GM08714 (cell line): ENCODE measurements at regions not wholly inside any gene's neighbourhood (a gene's known extent, or its start where the extent isn't known, plus 50 kb on each side); places are given as distances from the start of the nearest gene placed in this dataset.
"Not testable (repeated sequence)": the region's sequence is repeated elsewhere in the genome, so short reads cannot be mapped to it uniquely, and the experiment has no call there.

ENCODE experiments used
- H3K4me3 ChIP-seq: fragments of 200-500 bp; sonication (Bioruptor generic); 2 replicates; pipeline ENCODE4 v1.5.1; 2014; ENCODE audit warnings: mild to moderate bottlenecking, low read length, inconsistent platforms
- ZNF274 ChIP-seq: IDR thresholded peaks from 2 replicates; pipeline ENCODE4 v1.6.1; 2012; ENCODE audit warnings: mild to moderate bottlenecking, low read depth, low read length

DNA sequence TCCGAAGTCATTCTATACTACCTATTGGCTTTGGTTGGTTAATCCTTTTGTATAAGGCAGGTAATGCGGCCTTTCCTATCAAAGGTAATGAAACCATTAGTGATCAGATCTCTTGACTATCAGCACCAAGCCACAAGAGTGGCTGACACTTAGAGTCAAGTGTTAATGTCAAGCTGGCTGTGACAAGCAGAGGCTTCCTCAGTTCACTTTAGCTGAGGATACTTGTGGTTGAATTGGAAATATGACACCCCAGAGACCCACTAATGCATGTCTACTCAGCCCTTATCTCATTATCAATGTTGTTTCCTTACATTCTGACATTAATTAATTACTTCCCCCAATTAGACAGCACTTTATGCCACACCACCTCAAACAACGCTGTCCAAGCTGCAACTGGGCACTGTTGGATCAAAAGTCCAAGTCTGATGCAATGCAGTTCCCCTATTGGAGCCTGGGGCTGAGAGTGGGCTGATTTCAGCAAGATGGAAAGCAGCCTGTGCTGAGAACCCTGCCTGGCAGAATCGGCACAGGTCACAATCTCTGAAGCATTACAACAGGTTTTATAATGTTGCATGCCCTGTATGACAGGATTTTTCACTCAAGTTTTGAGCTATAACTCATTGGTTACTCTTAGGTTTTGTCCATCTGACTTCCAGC is 273.5 kb downstream of the COL12A1 start:
- no peak for TF ChIP-seq ZNF274
- H3K4me3 ChIP-seq, result no peak overlapping the region

DNA sequence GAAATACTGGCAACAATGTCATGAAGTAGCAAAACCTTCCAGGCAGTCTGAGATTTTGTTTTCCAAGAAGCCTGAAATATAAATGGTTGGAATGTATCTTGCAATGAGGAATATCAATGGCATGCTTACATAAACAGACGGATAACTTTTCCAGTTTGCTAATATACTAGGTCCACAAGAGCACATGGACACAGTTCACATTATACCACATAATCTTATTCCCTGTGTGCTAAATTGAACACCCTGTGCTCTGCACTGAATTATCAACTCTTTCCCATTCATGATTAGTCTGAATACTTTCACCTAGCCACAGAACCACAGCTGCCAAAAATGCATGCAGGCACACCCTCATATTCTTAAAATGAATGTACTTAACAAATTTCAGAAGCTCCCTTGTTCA is 274.3 kb downstream of the COL12A1 start:
- H3K4me3 ChIP-seq, result no peak overlapping the region
- no peak for TF ChIP-seq ZNF274

DNA sequence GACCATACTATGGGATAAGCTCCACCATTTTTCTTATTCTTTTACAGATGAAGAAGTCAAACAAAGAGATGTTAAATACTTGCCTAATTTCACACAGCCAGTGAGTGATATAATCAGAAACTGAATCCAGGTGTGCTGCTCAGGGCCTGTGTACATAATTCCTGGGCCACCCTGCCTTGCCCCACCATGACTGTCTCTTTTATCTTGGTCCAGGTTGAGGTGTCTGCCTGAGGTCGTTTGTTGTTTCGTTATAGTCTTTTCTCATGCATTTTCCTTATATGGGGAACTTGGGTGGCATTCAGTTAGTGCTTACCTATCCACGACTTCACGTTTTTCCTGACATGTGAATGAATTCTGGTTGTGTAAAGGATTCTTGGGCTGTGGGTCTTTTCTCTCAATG is 277.6 kb downstream of the COL12A1 start:
- no peak overlapping the region for H3K4me3 ChIP-seq
- TF ChIP-seq ZNF274, result no peak

DNA sequence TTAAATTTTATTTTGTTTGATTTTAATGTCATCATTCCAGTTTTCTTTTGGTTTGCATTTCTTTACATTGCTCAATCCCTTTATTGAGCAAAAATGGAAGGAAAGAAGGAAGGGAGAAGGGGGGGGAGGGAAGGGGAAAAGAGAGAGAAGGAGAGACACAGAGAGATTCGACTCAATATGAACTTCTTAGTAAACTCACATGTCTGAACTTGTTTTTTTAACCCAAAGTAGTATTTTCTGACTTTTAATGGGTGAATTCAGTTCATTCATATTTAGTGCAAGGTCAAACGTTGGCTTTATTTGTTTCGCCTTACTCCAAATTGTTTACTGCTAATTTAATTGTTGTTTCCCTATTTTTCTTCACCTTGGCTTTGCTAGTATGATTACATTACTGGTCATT is 278.6 kb downstream of the COL12A1 start:
- no peak for TF ChIP-seq ZNF274
- no peak overlapping the region for H3K4me3 ChIP-seq

DNA sequence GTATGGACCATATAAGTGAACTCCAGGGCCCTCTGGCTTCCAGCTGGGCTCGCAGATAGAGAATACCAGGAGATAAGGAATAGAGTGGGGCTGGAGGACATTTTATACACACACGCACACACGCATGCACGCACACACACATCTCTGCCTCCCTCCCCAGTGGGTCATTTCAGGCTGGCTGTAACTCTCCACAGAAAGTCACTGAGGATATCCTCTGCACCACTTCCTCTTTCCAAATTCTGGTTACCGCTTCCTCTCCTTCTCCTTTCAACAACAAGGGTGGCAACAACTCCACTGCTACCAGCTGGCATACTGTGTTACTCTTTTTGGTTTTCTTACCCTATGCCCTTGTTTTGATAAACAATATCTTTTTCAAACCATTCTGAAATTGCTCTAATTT is 280.2 kb downstream of the COL12A1 start:
- TF ChIP-seq ZNF274, result no peak
- H3K4me3 ChIP-seq, result no peak overlapping the region

DNA sequence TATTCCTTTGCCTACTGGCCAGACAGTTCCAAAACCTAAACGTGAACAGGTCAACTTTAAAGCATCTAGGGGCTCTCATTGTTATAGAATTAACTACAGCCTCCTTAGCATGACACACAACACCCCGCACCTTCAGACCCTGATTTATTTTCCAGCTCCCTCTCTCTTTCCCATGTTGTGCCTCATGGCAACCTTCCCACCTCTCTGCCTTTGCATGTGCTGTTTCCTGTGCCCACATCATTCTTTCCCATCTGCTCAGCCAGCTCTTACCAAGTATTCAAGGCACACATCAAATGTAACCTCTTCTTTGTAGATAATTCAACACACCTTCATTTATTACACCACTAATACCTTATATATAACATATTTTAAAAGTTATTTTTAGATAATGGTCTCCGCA is 291.0 kb downstream of the COL12A1 start:
- no peak for TF ChIP-seq ZNF274
- H3K4me3 ChIP-seq, result no peak overlapping the region

DNA sequence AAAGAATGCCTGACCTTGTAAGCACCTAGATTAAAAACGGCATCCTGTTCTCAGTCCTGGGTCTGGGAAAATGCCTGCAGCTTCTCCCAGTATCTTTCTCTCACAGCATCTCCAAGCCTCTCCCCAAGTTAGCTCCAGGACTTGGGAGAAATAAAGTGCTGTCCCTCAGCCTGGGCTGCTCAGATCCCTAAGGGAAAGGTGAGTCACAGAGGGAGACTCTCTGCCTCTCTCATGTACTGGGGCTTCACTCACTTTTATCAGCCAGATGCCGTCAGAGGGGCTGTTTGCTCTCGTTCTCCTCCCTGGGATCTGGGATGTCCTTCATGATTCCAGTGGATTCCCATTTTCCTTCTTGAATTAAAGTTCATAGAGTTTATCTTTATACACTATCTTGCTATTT is 293.6 kb downstream of the COL12A1 start:
- TF ChIP-seq ZNF274, result no peak
- no peak overlapping the region for H3K4me3 ChIP-seq

DNA sequence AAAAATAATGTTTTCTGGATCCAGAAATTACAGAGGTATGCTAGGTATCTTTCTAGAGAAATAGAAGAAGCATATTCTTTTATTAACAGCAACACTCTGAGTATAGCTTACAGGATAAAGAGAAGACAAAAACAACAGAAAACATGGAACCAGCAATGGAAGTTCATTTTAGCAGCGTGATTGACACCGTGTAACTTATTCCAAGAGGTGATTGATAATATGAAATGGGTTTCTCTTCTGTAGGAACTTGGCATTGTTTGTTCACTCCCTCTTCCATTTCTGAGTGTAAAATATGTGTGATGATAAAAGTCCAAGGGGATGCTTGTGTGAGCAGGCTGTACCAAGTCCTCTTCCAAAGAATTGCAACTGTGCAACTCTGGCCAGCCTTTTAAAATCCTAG is 303.0 kb downstream of the COL12A1 start:
- H3K4me3 ChIP-seq, result no peak overlapping the region
- TF ChIP-seq ZNF274, result no peak

DNA sequence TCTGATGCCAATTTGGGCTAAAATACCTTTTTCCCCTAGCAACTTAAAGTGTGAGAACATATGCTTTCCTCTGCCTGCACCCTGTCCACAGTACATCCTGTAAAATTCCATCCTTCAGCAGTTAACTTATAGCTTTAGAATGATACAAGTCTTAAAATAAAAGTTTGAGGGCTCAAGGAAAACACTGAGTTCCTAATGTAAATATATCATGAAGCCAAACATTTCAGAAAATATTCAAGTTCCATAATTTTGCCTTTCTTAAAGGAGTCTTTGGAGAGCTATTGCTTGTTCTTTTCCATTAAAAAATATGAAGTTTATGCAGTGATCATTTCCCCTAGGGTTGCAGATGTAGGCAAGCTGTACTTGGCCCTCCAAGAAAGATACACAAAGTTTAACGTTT is 303.8 kb downstream of the COL12A1 start:
- no peak overlapping the region for H3K4me3 ChIP-seq
- no peak for TF ChIP-seq ZNF274

DNA sequence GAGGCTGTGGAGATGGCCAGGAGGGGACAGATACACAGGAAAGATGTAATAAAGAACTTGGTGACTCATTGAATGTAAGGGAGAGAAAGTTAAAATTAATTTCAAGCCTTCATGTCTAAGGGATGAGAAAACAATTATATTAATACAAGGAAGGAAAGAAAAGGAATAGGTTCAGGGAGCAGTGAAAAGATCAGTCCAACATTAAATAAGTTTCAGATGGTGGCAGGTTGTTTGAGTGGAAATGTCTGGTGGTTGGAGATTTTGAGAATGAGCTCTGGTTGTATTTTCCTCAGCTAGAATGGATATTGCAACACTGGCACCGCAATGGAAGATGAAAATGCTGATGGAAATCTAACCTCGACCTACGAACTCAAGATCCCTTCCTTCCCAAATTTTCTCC is 304.3 kb downstream of the COL12A1 start:
- H3K4me3 ChIP-seq, result no peak overlapping the region
- no peak for TF ChIP-seq ZNF274

DNA sequence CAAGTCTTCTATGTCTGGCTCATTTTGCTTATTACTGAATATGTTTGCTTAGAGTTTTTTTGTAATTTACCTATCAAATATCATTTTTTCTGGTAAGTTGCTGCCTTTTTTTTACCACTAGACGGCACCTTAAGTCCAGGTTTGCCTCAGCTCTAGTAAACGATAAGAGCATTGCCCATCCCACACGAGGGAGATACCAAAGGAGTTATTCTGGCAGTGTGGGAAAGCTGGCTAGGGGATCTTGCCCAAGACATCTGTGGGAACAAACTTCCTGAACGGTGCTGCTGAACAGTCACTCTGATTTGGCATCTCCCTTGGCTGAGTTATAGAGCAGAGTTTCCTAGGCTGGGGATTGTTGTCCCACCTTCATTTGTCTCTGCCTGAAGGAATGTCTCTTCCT is 306.4 kb downstream of the COL12A1 start:
- H3K4me3 ChIP-seq, result no peak overlapping the region
- TF ChIP-seq ZNF274, result no peak

DNA sequence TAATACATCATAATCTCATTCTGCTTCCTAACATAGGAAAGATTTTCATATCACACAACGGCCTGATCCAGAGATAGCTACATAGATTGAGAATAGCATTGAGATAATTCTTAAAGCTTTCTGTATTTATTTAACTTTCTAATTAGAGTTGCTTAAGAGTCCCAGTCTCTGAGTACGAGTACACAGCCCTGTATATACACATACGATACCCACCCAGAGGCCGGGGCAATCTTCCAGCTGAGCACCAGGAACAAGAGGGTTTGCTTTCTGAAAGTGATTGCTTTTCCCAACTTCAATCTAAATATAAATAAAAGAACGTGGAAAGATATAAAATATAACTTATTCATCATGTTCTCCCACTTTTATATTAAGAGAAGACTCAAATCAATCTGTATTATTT is 313.8 kb downstream of the COL12A1 start:
- no peak overlapping the region for H3K4me3 ChIP-seq
- TF ChIP-seq ZNF274, result no peak

DNA sequence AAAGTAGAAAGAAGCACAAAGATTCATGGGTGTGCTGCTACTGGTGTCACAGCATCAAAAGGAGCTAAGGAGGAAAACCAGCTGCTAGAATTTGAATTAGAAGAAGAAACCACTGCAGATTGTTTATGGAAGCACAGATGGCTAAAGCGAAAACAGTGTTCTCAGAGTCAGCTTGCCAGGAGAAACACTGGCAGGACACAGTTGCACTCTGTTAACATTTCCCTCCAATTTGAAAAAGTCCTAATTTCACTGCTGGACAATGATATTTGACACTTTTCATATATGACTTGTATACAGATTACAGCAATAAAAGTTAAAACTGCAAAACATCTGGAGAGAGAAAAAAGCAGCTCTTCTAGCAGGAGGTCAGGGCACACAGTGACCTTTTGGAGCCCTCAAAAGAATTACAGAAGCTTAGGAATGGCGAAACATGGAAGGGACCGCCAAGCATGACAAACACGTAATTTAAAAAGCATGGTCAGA is 314.5 kb downstream of the COL12A1 start:
- no peak overlapping the region for H3K4me3 ChIP-seq
- no peak for TF ChIP-seq ZNF274

DNA sequence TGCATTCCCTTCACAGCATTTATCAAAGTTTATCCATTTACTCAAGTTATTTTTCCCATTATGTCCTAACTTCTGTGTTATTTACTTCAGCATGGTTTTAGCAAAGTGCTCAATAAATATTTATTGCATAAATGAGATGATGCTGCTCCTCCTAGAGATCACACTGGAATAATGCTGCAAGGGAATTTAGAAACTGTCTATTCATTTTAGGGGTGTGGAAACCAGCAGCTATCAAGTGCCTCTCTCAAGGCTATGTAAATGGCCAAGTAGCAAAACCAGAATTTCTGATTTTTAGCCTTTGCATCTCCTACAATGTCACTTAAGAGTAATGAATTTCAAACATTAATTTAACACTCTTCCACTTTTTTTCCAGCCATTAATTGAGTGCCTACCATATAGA is 316.2 kb downstream of the COL12A1 start:
- no peak for TF ChIP-seq ZNF274

DNA sequence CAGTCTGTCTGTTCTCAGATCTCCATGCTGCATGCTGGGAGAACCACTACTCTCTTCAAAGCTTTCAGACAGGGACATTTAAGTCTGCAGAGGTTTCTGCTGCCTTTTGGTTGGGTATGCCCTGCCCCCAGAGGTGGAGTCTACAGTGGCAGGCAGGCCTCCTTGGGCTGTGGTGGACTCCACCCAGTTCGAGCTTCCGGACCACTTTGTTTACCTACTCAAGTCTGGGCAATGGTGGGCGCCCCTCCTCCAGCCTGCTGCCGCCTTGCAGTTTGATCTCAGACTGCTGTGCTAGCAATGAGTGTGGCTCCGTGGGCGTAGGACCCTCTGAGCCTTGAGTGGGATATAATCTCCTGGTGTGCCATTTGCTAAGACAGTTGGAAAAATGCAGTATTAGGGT is 317.1 kb downstream of the COL12A1 start:
- H3K4me3 ChIP-seq, result not testable (repeated sequence)

More for the DNA sequence above, 316.2 kb downstream of the COL12A1 start:
- H3K4me3 ChIP-seq, result no peak overlapping the region

DNA sequence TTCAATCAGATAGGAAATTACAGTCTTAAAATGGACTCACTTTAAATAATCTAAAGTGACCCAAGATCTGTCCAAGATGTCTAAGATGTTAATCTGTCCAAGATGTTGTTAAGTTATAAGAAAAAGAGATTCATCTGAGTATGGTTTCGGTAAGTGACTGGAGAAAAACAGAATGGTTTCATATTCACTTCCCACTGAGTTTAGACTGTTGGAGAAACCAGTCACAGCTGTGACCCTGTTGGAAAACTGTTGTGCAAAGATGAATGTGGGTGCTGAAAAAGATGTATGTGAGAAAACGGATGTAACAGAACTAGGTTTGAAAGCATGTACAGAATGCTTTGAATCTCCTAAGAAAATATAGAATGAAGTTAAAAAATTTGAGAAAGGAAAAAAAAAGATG is 325.9 kb downstream of the COL12A1 start:
- TF ChIP-seq ZNF274, result no peak
- no peak overlapping the region for H3K4me3 ChIP-seq
